B cell (primary cell): ENCODE measurements at regions not wholly inside any gene's neighbourhood (a gene's known extent, or its start where the extent isn't known, plus 50 kb on each side); places are given as distances from the start of the nearest gene placed in this dataset.

ENCODE experiments used
- CTCF ChIP-seq: fragments of 200-600 bp; IDR thresholded peaks from one replicate; pipeline ENCODE4 v1.8.0; 2022; ENCODE audit warnings: antibody characterized with exemption, mild to moderate bottlenecking
- EZH2 ChIP-seq: IDR thresholded peaks from 2 replicates; pipeline ENCODE4 v1.6.1; 2012; ENCODE audit warnings: borderline replicate concordance, low read depth, mild to moderate bottlenecking, moderate library complexity, low read length; ENCODE audit not compliant: insufficient read depth, poor library complexity, severe bottlenecking

- no peak for TF ChIP-seq CTCF
- no peak for TF ChIP-seq EZH2
Observed at GRCh38 chr11:112498701-112499100, 238.0 kb upstream of the PLET1 start.
